Ramos (cell line): ENCODE measurements at regions not wholly inside any gene's neighbourhood (a gene's known extent, or its start where the extent isn't known, plus 50 kb on each side); places are given as distances from the start of the nearest gene placed in this dataset.

Source experiments
- in situ Hi-C: fragments of 300-500 bp; cut with MboI; formaldehyde crosslinking; loops from one replicate; pipeline ENCODE4 v1.14.3; 2022; ENCODE audit warnings: low sequenced_read_pairs; ENCODE audit not compliant: unreplicated experiment

GRCh38 chr9:86521322-86521721 lies 167.1 kb upstream of the TUT7 start:
- in situ Hi-C loops: no loop called here

- in situ Hi-C loops: no loop called here
These were observed 164.9 kb upstream of the TUT7 start for GRCh38 chr9:86519066-86519615.

- in situ Hi-C loops: no loop called here
These were observed 163.3 kb upstream of the TUT7 start for GRCh38 chr9:86517475-86517874.

GRCh38 chr9:86516564-86516963 lies 162.4 kb upstream of the TUT7 start:
- in situ Hi-C loops: no loop called here

- in situ Hi-C loops: no loop called here
These were observed 161.0 kb upstream of the TUT7 start for GRCh38 chr9:86515221-86515620.

- in situ Hi-C loops: no loop called here
These were observed 159.2 kb upstream of the TUT7 start for GRCh38 chr9:86513429-86513828.

GRCh38 chr9:86512929-86513328 lies 158.7 kb upstream of the TUT7 start:
- in situ Hi-C loops: no loop called here

GRCh38 chr9:86511614-86512360 lies 157.6 kb upstream of the TUT7 start:
- in situ Hi-C loops: no loop called here

- in situ Hi-C loops: no loop called here
These were observed 154.1 kb upstream of the TUT7 start for GRCh38 chr9:86508208-86508903.

GRCh38 chr9:86507212-86507630 lies 153.0 kb upstream of the TUT7 start:
- in situ Hi-C loops: no loop called here

- in situ Hi-C loops: no loop called here
These were observed 149.7 kb upstream of the TUT7 start for GRCh38 chr9:86503942-86504341.

GRCh38 chr9:86503314-86503713 lies 149.1 kb upstream of the TUT7 start:
- in situ Hi-C loops: no loop called here

- in situ Hi-C loops: no loop called here
These were observed 146.6 kb upstream of the TUT7 start for GRCh38 chr9:86500667-86501435.

GRCh38 chr9:86500031-86500430 lies 145.8 kb upstream of the TUT7 start:
- in situ Hi-C loops: no loop called here

GRCh38 chr9:86494644-86495111 lies 140.5 kb upstream of the TUT7 start:
- in situ Hi-C loops: no loop called here

GRCh38 chr9:86491468-86492266 lies 137.5 kb upstream of the TUT7 start:
- in situ Hi-C loops: no loop called here

- in situ Hi-C loops: loop anchor here (10.0 kb wide), 1 partner anchor 836 kb away; no protein-coding TSS in a partner anchor
These were observed 134.6 kb upstream of the TUT7 start for GRCh38 chr9:86488794-86489193.

- in situ Hi-C loops: loop anchor here (10.0 kb wide), 1 partner anchor 836 kb away; no protein-coding TSS in a partner anchor
These were observed 134.1 kb upstream of the TUT7 start for GRCh38 chr9:86488345-86488744.

GRCh38 chr9:86487838-86488233 lies 133.6 kb upstream of the TUT7 start:
- in situ Hi-C loops: loop anchor here (10.0 kb wide), 1 partner anchor 837 kb away; no protein-coding TSS in a partner anchor
